Epithelial cell of prostate (primary cell): ENCODE measurements at regions not wholly inside any gene's neighbourhood (a gene's known extent, or its start where the extent isn't known, plus 50 kb on each side); places are given as distances from the start of the nearest gene placed in this dataset.
"Not testable (repeated sequence)": the region's sequence is repeated elsewhere in the genome, so short reads cannot be mapped to it uniquely, and the experiment has no call there.

ENCODE experiments used
- DNase-seq: peaks from one replicate; pipeline ENCODE4 v3.0.0-alpha.2; 2011; ENCODE audit warnings: low read depth, low spot score
- H3K27ac ChIP-seq: fragments of 450-650 bp; 2 replicates; pipeline ENCODE4 v1.5.1; 2017; ENCODE audit warnings: mild to moderate bottlenecking

DNA sequence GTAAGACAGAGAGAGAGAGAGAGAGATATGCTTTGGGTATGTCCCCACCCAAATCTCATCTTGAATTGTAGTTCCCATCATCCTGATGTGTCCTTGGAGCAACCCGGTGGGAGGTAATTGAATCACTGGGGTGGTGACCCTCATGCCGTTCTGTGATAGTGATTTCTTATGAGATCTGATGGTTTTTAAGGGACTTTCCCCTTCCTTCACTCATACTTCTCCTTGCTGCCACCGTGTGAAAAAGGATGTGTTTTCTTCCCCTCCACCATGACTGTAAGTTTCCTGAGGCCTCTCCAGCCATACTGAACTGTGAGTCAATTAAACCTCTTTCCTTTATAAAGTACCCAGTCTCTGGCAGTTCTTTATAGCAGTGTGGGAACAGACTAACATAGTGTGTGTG is 60.3 kb downstream of the EOMES start:
- DNase-seq: no peak
- H3K27ac ChIP-seq: no peak overlapping the region

DNA sequence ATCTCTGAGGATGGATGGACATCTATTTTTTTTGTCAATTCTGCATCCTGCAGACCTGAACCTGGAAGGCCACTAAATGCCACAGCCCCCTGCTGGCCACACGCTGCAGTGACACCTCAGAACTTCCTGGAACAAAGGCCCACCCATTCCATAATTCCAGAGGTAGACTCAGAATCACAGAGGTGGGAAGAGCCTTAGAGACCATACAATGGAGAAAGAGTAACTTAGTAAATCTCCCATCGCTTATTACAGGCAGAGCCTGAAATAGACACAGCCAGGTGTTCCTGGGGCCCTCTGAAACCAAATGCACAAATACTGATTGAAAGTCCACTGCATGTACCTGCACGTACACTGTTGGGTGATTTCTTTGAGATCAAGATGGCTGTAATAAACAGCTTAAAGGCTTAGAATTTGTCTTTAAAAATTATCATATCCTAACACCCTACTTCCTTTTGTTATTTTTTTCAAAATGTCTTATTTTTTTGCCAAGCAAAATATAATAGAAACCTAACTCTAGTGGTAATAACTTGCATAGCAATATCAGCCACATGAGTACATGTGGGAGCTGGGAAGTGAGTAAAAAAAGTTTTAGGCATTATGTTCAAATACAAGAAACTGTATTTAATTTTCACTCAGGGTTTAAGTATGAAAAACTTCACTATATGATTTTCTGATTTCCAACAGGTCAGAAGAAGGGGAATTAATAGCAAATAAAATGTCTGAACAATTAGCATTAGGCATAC is 62.7 kb downstream of the EOMES start:
- H3K27ac ChIP-seq: no peak overlapping the region
- no peak for DNase-seq

DNA sequence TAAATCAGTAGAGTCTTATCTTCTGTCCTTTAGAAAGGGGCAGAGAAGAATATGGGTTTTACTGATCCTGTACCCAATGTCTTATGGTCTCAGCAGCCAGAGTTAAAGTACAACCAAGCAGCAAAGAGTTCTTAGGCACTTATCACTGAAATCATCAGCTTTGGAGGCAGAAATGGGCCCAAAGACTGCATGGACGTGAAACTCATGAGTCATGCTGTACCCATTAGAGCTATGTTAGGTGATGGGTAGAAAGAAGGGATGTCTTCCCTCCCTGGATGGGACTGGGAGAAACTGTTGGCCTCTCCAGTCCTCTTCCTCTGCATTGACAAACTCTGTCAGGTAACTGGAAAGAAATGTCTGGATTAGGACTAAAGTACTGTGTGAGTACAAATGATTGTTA is 63.4 kb downstream of the EOMES start:
- no peak for DNase-seq
- H3K27ac ChIP-seq: peak overlapping the region; percentile 80

DNA sequence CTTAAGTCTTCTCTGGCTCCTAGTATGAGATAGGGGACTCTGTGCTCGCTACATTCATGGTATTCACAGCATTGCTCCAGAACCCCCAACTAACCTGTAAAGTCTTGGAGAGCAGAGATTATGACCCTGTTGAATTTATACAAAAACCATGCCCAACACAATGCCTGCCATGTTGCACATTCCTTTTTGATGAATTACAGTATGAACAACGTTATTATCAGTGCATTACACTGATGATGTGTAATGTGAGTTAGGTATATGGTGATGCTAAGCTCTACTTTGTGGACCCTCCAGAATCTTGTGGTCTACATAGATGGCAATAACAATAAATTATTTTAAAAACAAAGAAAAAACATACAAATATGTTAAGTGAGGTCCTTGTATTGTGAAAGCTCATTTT is 64.3 kb downstream of the EOMES start:
- H3K27ac ChIP-seq: peak overlapping the region; percentile 80
- DNase-seq: no peak

DNA sequence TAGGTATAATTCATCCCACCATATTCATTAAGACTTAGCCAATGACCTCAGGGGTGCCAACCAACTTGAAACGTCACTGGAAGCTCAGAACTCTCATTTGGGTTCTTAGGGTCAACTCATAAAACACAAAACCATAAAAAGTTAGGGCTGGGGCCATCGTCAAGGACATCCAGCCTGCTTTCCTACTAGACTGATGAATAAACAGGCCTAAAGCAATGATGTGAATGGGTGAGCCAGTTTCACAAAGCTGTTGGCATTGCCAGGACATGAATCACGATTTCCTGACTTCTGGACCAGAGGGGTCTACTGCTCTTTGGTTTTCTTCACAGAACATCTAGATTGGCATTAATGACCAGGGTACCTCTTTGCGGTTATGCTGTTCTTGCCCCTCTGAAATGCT is 64.7 kb downstream of the EOMES start:
- DNase-seq: no peak
- peak overlapping the region; percentile 80 for H3K27ac ChIP-seq

DNA sequence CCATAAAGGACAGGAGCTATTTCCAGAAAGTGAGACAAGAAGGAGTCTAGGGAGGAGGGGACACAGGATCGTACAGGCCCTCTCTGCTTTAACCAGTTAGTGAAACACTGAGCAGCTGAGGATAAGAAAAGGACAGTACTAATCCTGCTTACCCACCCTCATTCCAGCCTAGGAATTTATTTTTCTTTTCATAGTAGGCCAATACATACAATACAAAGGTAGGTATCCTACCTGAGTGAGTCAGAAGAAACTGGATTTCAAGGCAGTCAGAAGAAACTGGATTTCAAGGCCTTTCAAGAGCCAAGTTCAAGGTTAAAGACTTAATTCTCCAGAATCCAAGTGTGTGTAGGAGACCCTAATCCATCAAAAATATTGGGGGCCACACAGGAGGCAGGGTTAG is 65.3 kb downstream of the EOMES start:
- peak overlapping the region; percentile 80 for H3K27ac ChIP-seq

DNA sequence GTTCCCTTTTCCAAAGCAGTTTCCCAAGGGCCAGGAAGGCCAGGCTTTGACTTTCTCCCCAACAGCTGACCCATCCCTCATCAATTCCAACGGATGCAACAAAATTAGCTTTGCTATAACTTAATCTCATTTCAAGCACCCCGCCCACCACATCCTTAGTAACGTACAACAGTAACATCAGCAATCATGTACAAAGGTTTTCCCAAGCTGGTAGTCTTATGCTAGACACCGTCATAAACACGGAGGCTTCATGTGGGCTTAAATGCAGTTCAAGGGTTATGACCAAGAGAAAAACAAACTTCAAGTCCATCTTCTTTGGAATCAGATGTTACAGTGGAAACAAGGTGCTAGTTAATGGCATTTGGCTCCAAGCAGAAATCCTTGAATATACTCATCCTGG is 66.6 kb downstream of the EOMES start:
- DNase-seq: no peak
- no peak overlapping the region for H3K27ac ChIP-seq

More for the DNA sequence above, 65.3 kb downstream of the EOMES start:
- DNase-seq: no peak

DNA sequence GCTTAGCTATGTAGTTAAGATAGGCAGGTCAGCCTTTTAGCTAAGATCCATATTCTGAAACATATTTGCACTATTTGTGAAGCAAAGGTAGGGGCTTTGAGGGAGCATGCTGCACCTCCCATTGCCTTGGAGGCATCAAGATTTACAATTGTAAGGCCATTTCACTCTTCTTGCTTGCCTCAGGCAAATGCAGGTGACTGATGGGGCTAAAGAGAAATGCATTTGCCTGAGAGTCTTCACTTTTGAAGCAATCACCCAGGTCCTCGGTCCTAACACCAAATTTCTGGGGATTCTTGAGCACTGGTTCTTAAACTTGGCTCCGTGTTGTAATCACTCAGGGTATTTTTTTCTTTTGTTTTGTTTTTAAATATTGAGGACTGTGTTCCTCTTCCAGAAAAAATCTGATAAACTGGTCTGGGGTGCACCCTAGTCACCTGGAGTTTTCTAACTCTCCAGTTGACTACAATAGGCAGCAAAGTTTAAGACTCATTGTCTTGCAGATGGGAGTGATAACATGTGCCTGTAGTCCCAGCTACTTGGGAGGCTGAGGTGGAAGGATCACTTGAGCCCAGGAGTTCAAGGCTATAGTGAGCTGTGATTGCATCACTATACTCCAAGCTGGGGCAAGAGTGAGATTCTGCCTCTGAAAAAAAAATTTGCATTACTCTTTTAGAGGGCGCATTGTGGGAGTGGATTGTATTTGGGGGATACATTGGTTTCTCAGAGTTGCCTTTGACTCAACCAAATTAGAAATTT is 68.1 kb downstream of the EOMES start:
- DNase-seq: no peak
- H3K27ac ChIP-seq: no peak overlapping the region

DNA sequence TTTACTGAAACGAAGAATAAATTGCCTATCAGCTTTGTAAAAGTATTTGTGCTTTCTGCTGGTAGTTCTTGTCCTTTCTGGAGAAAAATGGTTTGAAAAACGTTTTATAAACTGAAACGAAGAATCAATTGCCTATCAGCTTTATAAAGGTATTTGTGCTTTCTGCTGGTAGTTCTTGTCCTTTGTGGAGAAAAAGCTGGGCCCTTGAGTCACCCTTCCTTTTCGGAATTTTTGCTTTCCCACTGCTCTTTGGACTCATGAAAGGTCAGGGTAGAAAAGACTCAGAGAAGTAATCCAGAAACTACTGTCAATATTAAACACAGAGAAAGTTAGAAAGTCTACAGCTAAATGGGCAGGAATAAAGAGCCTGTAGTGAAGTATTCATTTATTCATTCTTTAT is 72.8 kb downstream of the EOMES start:
- no peak for DNase-seq
- no peak overlapping the region for H3K27ac ChIP-seq

DNA sequence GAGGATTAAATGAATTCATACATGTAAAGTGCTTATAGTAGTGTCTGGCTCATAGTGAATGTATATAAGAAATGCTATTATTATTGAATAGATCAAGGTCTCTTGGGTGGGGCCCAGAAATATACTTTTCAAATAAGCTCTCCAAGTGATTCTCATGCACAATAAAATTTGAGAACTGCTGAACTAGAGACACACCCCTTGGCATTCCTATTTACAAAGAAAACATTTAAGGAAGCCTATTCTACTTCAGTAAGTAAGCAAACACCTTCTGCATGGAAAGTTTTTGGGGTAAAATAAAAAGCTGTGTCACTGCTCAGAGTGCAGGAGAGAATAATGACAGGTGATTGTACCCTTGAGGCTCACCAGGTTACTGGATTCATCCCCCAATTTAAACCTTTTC is 75.2 kb downstream of the EOMES start:
- no peak for DNase-seq
- H3K27ac ChIP-seq: no peak overlapping the region

DNA sequence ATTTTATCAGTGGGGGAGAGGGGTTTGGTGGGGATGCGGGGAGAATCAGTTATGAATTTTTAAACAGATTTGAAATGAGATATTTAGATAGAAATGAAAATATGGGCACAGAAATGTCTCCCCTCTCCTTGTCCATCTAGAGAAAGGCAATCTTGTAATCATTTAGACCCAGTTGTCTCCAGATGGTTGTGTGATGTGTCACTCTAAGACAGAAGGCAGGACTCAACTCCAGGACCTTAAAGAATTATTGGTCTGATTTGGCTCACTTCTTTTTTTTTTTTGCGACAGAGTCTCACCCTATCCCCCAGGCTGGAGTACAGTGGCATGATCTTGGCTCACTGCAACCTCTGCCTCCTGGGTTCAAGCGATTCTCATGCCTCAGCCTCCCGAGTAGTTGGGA is 77.2 kb downstream of the EOMES start:
- no peak for DNase-seq
- no peak overlapping the region for H3K27ac ChIP-seq

DNA sequence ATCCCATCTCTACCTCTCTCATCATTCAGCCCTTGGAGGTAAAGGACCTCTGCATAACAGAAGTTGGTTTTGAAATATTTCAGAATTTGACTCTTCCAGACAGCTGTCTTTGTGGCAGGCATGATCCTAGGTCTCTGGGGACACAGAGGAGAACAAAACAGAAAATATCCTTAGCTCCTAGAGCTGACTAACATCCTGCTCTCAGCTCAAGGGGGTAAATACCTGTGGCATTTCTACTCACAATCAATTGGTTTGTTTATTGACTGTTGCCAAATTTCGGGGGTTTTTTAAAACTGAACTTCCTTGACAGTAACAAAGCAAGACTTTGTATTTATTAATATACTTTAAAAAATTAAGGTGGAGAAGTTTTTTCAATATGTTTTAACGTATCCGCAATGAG is 78.8 kb downstream of the EOMES start:
- no peak overlapping the region for H3K27ac ChIP-seq
- no peak for DNase-seq

DNA sequence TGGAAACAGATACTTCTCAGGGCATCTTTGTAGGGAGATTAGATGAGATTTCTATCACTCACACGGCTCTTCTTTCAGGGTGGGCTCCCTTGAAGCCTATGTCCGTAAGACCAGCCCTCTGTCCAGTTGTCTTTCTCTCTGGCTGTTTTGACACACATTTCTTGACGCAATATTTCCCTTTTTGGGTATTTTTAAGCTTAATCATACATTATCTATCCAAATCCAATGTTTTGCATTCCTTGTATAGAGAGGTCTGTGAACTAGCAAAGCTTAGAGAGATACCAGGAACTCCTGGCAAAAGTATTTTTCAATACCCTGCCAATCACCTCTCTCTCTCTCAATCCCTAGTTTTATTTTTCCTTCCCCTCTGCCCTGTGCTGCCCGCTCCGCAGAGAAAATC is 79.3 kb downstream of the EOMES start:
- H3K27ac ChIP-seq: no peak overlapping the region
- DNase-seq: no peak

DNA sequence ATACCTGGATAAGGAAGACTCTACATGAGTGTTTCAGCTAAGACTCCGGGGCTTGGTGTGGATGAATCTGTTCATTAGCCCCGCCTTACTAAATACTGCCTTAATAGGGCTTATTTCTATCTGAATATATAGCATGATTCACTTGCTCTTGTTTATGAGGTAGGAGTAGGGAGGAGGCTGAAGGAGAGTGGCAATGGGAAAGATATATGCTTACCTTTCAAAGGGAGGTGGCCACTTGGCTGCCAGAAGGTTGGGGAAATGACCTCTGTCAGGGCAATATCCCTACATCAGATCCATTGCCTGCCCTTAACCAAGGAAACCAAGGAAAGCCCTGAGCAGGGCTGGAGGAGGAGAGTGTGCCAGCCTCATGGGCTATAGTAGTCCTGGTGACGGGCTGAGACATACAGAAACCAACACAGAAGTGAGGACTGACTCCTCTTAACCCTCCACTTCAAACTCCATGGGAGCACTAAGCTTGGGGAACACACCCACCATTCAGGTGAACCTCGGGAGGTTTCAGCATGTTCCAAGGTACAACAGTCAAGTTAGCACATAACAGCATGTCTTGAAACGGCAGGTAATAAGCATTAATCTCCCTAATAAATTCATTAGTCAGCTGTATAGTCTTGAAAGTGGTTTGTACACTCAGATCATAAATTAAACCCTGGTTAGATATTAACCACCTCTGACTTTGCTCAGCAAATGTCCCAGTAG is 80.1 kb downstream of the EOMES start:
- DNase-seq: no peak
- H3K27ac ChIP-seq: no peak overlapping the region

DNA sequence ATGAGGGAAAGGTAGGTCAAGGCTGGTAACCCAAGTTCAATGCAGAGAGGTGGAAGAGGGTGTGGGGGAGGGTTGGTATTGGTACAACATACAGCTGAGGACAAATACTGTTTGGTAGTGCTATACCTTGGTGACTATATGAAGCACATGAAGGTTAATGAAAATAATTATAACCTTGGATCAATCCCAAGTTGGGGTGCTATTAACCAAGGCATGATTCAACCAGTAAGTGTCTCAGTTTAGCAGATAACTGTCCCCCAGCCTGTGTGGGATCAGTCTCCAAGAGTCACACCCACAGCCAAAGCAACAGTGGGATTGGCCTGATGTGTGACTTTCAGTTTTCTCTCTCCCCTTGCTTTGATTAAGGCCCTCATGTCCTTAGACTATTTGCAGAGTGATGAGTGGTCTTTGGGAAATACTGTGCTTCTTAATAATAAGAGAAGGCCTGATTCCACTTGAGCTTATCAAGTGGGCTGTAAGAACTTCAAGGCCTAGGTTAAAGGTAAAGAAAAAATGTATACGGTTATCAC is 80.8 kb downstream of the EOMES start:
- no peak overlapping the region for H3K27ac ChIP-seq
- DNase-seq: no peak

DNA sequence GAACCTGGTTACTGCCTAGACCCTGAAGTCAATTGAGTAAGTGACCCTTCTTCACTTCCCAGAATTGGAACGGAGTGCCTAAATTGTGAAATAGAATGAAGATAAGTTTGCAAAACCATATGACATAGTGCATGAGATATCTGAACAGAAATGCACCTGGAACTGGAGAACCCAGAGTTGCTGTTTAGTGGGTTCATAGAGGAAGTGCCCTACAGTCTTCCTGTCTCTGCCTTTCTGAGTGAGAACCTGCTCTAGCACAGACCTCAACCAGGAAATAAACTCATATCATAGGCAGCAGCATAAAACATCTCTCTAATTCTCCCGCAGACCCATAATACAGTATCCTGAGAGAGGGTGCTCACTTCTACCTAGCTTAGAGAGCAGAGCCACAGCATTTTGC is 82.9 kb downstream of the EOMES start:
- H3K27ac ChIP-seq: no peak overlapping the region
- DNase-seq: no peak

DNA sequence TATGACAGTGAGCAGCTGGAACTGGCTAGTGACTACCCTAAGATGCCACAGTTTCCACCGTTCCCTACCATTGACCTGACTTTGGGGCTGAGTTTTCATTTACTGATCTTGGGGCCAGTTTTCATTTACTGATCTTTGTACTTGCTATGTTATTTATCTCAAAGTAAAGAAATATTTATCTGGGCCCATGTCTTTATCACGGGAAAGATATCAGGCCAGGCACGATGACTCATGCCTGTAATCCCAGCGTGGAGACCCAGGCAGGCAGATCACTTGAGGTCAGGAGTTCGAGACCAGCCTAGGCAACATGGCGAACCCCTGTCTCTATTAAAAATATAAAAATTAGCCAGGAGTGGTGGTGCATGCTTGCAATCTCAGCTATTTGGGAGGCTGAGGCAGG is 83.5 kb downstream of the EOMES start:
- no peak for DNase-seq
- H3K27ac ChIP-seq: no peak overlapping the region

DNA sequence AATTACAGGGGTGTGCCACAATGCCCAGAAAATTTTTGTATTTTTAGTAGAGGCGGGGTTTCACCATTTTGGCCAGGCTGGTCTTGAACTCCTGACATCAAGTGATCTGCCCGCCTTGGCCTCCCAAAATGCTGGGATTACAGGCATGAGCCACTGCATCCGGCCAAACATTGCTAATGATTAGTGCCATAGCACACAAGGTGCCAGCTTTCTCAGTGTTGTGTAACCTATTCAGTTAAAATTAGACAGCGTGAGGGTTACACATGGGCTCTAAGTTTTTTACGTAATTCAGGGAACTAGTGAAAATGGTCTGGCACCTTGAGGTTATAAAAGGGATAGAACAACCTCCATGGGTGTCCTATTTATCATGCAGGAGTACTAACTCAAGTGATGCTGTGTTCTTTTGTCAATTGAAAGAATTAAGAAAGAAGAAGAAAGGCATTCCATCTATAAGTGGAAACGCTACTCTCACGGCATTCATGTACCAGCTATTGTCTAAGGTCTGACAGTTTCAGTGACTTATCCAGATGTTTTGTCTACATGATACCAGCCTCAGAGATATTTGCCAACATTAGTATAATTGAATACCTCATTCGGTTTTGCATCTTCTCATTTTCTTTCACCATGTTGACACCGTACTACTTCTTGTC is 84.7 kb downstream of the EOMES start:
- H3K27ac ChIP-seq: no peak overlapping the region
- DNase-seq: no peak

DNA sequence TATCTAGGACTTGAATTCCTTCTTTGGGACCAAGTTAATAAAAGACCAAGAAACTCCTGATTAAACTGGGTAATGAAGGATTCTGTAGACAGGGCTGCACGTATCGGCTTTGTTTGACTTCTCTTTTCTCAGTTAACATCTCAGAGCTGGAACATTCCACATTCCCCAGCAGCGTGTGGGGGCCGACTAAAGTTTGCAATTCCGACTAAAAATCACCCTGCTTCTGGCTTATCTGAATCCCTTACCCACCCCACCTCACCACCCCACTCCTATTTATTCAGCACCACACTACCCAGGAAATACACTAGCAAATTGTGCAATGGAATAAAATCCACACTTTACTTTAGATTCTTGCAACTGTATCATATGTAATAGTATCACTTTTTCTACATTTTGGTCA is 87.1 kb downstream of the EOMES start:
- not testable (repeated sequence) for DNase-seq, H3K27ac ChIP-seq

DNA sequence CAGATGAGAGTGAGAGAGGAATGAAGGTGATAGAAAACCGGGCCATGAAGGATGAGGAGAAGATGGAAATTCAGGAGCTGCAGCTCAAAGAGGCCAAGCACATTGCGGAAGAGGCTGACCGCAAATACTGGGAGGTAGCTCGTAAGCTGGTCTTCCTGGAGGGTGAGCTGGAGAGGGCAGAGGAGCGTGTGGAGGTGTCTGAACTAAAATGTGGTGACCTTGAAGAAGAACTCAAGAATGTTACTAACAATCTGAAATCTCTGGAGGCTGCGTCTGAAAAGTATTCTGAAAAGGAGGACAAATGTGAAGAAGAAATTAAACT is 88.9 kb downstream of the EOMES start:
- no peak for DNase-seq
- H3K27ac ChIP-seq: peak overlapping the region; percentile 65
